ENCODE measurements at regions not wholly inside any gene's neighbourhood (a gene's known extent, or its start where the extent isn't known, plus 50 kb on each side); places are given as distances from the start of the nearest gene placed in this dataset.

GRCh38 chr20:59473742-59474141 lies 130.6 kb upstream of the PHACTR3 start:
- H2AFZ ChIP-seq (ENCODE audit: low read depth, low read length), result no peak overlapping the region
- H3K27ac ChIP-seq (ENCODE audit: insufficient read depth, low read depth, low read length), result no peak overlapping the region
- H3K9me3 ChIP-seq (replicated peaks; ENCODE audit: control insufficient read depth, insufficient read depth, low read length), result no peaks in the 10 kb centered on the region
- FAIRE-seq, result no peak
- no peaks in the 10 kb centered on the region for H4K20me1 ChIP-seq (replicated peaks; ENCODE audit: control insufficient read depth, extremely low read depth, insufficient read depth, low read length)
- H3K9ac ChIP-seq (replicated peaks; ENCODE audit: extremely low read depth, insufficient read depth, low read length), result no peak overlapping the region
- ChIA-PET CTCF (no interaction called here), POLR2A (no interaction called here)
- H3K9me1 ChIP-seq (replicated peaks; ENCODE audit: control insufficient read depth, extremely low read depth, insufficient read depth, low read length), result no peaks in the 10 kb centered on the region
- H3K79me2 ChIP-seq (ENCODE audit: control insufficient read depth, insufficient read depth, low read length), result no peaks in the 10 kb centered on the region
- intact Hi-C loops (cut with micrococcal nuclease), result no loop called here
- H3K4me1 ChIP-seq (ENCODE audit: control insufficient read depth, extremely low read depth, insufficient read depth, low read length), result no peaks in the 10 kb centered on the region
- no peaks in the 10 kb centered on the region for H3K36me3 ChIP-seq (ENCODE audit: control insufficient read depth in 2 of 2, extremely low read depth in 1 of 2, insufficient read depth in 2 of 2, low read length in 2 of 2)
- H3K4me3 ChIP-seq (replicated peaks in 1 of 3; ENCODE audit: insufficient read depth in 1 of 3, low read depth in 1 of 3, low read length in 3 of 3), result no peak overlapping the region
- dilution Hi-C loops (cut with MboI; ENCODE audit: extremely low pct_ligation_motif_present, low sequenced_read_pairs), result no loop called here
- no peak overlapping the region for H3K4me2 ChIP-seq (ENCODE audit: insufficient read depth, low read length)
- TF ChIP-seq FOS (IDR thresholded peaks at IDR 0.05; ENCODE audit: borderline replicate concordance, insufficient read depth, low read length) (no peak), EZH2 (IDR thresholded peaks at IDR 0.05; ENCODE audit: borderline replicate concordance, low read depth, low read length, severe bottlenecking) (no peak)
- no peaks in the 10 kb centered on the region for H3K27me3 ChIP-seq (ENCODE audit: control insufficient read depth in 2 of 2, insufficient read depth in 2 of 2, low read length in 2 of 2)
- DNase-seq (ENCODE audit: low read depth, low spot score), result no peak
- BruUV-seq (replicated peaks), result no TSS peak

- no peak overlapping the region for H3K9ac ChIP-seq (replicated peaks; ENCODE audit: extremely low read depth, insufficient read depth, low read length)
- no peaks in the 10 kb centered on the region for H3K79me2 ChIP-seq (ENCODE audit: control insufficient read depth, insufficient read depth, low read length)
- H3K9me3 ChIP-seq (replicated peaks; ENCODE audit: control insufficient read depth, insufficient read depth, low read length), result no peaks in the 10 kb centered on the region
- CTCF ChIA-PET, result interaction anchor here (0.8 kb wide), 1 partner anchor 15 kb away, joined by 4 read pairs; no protein-coding TSS in a partner anchor
- no peaks in the 10 kb centered on the region for H4K20me1 ChIP-seq (replicated peaks; ENCODE audit: control insufficient read depth, extremely low read depth, insufficient read depth, low read length)
- no TSS peak for BruUV-seq (replicated peaks)
- no peak overlapping the region for H2AFZ ChIP-seq (ENCODE audit: low read depth, low read length)
- H3K9me1 ChIP-seq (replicated peaks; ENCODE audit: control insufficient read depth, extremely low read depth, insufficient read depth, low read length), result no peaks in the 10 kb centered on the region
- no peaks in the 10 kb centered on the region for H3K27me3 ChIP-seq (ENCODE audit: control insufficient read depth in 2 of 2, insufficient read depth in 2 of 2, low read length in 2 of 2)
- FAIRE-seq, result no peak
- POLR2A ChIA-PET, result no interaction called here
- H3K36me3 ChIP-seq (ENCODE audit: control insufficient read depth in 2 of 2, extremely low read depth in 1 of 2, insufficient read depth in 2 of 2, low read length in 2 of 2), result no peaks in the 10 kb centered on the region
- no peak overlapping the region for H3K4me2 ChIP-seq (ENCODE audit: insufficient read depth, low read length)
- TF ChIP-seq POLR2A (IDR thresholded peaks at IDR 0.05; ENCODE audit: low read depth, low read length) (no peak), JUN (IDR thresholded peaks at IDR 0.05; ENCODE audit: borderline replicate concordance, insufficient read depth, insufficient read length, low read depth) (no peak), MYC (IDR thresholded peaks at IDR 0.05; ENCODE audit: low read depth, low read length) (no peak), GATA2 (IDR thresholded peaks at IDR 0.05; ENCODE audit: insufficient read depth, insufficient read length, low read depth, low read length) (no peak), FOS (IDR thresholded peaks at IDR 0.05; ENCODE audit: borderline replicate concordance, insufficient read depth, low read length) (no peak), EZH2 (IDR thresholded peaks at IDR 0.05; ENCODE audit: borderline replicate concordance, low read depth, low read length, severe bottlenecking) (no peak), CTCF (IDR thresholded peaks at IDR 0.05; ENCODE audit: extremely low read depth in 1 of 2, insufficient read depth in 1 of 2, low read depth in 1 of 2, low read length in 2 of 2) (no peak)
- intact Hi-C loops (cut with micrococcal nuclease), result no loop called here
- DNase-seq (ENCODE audit: low read depth, low spot score), result no peak
- no peaks in the 10 kb centered on the region for H3K4me1 ChIP-seq (ENCODE audit: control insufficient read depth, extremely low read depth, insufficient read depth, low read length)
- H3K4me3 ChIP-seq (replicated peaks in 1 of 3; ENCODE audit: insufficient read depth in 1 of 3, low read depth in 1 of 3, low read length in 3 of 3), result no peak overlapping the region
- dilution Hi-C loops (cut with MboI; ENCODE audit: extremely low pct_ligation_motif_present, low sequenced_read_pairs), result no loop called here
- H3K27ac ChIP-seq (ENCODE audit: insufficient read depth, low read depth, low read length), result no peak overlapping the region
These were observed 123.3 kb upstream of the PHACTR3 start for GRCh38 chr20:59481067-59481466.

Measured in endothelial cell of umbilical vein (primary cell).